GM23338 (cell line): ENCODE measurements at regions not wholly inside any gene's neighbourhood (a gene's known extent, or its start where the extent isn't known, plus 50 kb on each side); places are given as distances from the start of the nearest gene placed in this dataset.

Experiments
- ATAC-seq: fragments of 200-7000 bp; cut with Tn5 transposase; 3 replicates; pipeline ENCODE4 v1.9.1; 2020
- DNase-seq: peaks from one replicate; pipeline ENCODE4 v3.0.0-alpha.2; 2015; ENCODE audit warnings: low spot score
- H2AFZ ChIP-seq: fragments of 200-600 bp; sonication (generic); 2 replicates; pipeline ENCODE4 v1.8.0; 2016; ENCODE audit warnings: antibody characterized with exemption, mild to moderate bottlenecking, moderate library complexity
- H3F3A ChIP-seq: fragments of 200-600 bp; sonication (generic); replicated peaks from 2 replicates; pipeline ENCODE4 v1.8.0; 2017; ENCODE audit warnings: antibody characterized with exemption, mixed run types, low read depth
- H3K27ac ChIP-seq: fragments of 200-600 bp; sonication (generic); 2 replicates; pipeline ENCODE4 v1.6.1; 2016; ENCODE audit warnings: low read depth
- H3K27me3 ChIP-seq: fragments of 200-600 bp; sonication (generic); 2 replicates; pipeline ENCODE4 v1.8.0; 2016; ENCODE audit warnings: mild to moderate bottlenecking, mixed run types, moderate library complexity; ENCODE audit not compliant: insufficient read depth
- H3K36me3 ChIP-seq: fragments of 200-600 bp; sonication (generic); 2 replicates; pipeline ENCODE4 v1.8.0; 2016; ENCODE audit warnings: mild to moderate bottlenecking; ENCODE audit not compliant: insufficient read depth
- H3K4me1 ChIP-seq: fragments of 200-600 bp; sonication (generic); 2 replicates; pipeline ENCODE4 v1.8.0; 2016; ENCODE audit warnings: mild to moderate bottlenecking, moderate library complexity; ENCODE audit not compliant: insufficient read depth
- H3K4me2 ChIP-seq: fragments of 200-600 bp; sonication (generic); 2 replicates; pipeline ENCODE4 v1.7.1; 2017; ENCODE audit warnings: mixed run types
- H3K4me3 ChIP-seq: fragments of 200-600 bp; sonication (generic); 2 replicates; pipeline ENCODE4 v1.6.1; 2016; ENCODE audit warnings: mixed run types
- H3K79me2 ChIP-seq: fragments of 200-600 bp; sonication (generic); replicated peaks from 2 replicates; pipeline ENCODE4 v1.8.0; 2017; ENCODE audit warnings: mild to moderate bottlenecking; ENCODE audit not compliant: insufficient read depth
- H3K9me2 ChIP-seq: fragments of 200-600 bp; sonication (generic); 2 replicates; pipeline ENCODE4 v1.8.0; 2017; ENCODE audit not compliant: insufficient read depth
- H4K20me1 ChIP-seq: fragments of 200-600 bp; sonication (generic); replicated peaks from 2 replicates; pipeline ENCODE4 v1.8.0; 2017; ENCODE audit warnings: mild to moderate bottlenecking; ENCODE audit not compliant: insufficient read depth
- H3K27ac Mint-ChIP-seq: 2 replicates; pipeline ENCODE4 v1.8.0; 2020; ENCODE audit warnings: inconsistent platforms, mild to moderate bottlenecking, moderate library complexity, mixed read lengths
- H3K27me3 Mint-ChIP-seq: 3 replicates; pipeline ENCODE4 v1.8.0; 2022; ENCODE audit warnings: low read depth, mild to moderate bottlenecking, moderate library complexity, mixed read lengths, inconsistent platforms; ENCODE audit not compliant: insufficient read depth, poor library complexity
- H3K36me3 Mint-ChIP-seq: 3 replicates; pipeline ENCODE4 v1.8.0; 2021; ENCODE audit warnings: low read depth, mild to moderate bottlenecking, inconsistent platforms, moderate library complexity, mixed read lengths
- H3K4me1 Mint-ChIP-seq: 3 replicates; pipeline ENCODE4 v1.8.0; 2020; ENCODE audit warnings: mild to moderate bottlenecking, inconsistent platforms, mixed read lengths
- H3K4me3 Mint-ChIP-seq: 3 replicates; pipeline ENCODE4 v1.8.0; 2021; ENCODE audit warnings: moderate library complexity, mild to moderate bottlenecking, inconsistent platforms, mixed read lengths
- H3K9me3 Mint-ChIP-seq: 3 replicates; pipeline ENCODE4 v1.8.0; 2020; ENCODE audit warnings: moderate library complexity, mild to moderate bottlenecking, inconsistent platforms, mixed read lengths
- CREB1 ChIP-seq: fragments of 250-450 bp; sonication (Bioruptor Pico); IDR thresholded peaks from 2 replicates; pipeline ENCODE4 v1.5.0; 2020; ENCODE audit warnings: low read depth, mild to moderate bottlenecking, moderate library complexity
- CTCF ChIP-seq, 2 experiments: fragments of 200-600 bp in 1 of 2; sonication (generic) in 1 of 2; conservative IDR thresholded peaks; 2 replicates each; pipeline versions ENCODE4 v1.5.1 to v1.6.1; 2016 to 2017; ENCODE audit warnings: antibody characterized with exemption in 2 of 2, low read depth in 2 of 2, mild to moderate bottlenecking in 2 of 2, moderate library complexity in 1 of 2
- ETS1 ChIP-seq: IDR thresholded peaks from 2 replicates; pipeline ENCODE4 v1.6.1; 2016; ENCODE audit warnings: antibody characterized with exemption
- EZH2 ChIP-seq: fragments of 200-600 bp; sonication (generic); IDR thresholded peaks from one replicate; pipeline ENCODE4 v1.8.0; 2017; ENCODE audit warnings: antibody characterized with exemption, mild to moderate bottlenecking, low read depth; ENCODE audit not compliant: unreplicated experiment
- EZH2phosphoT487 ChIP-seq: fragments of 200-600 bp; sonication (generic); IDR thresholded peaks from one replicate; pipeline ENCODE4 v1.8.1; 2018; ENCODE audit warnings: antibody characterized with exemption; ENCODE audit not compliant: unreplicated experiment
- JUNB ChIP-seq: IDR thresholded peaks from one replicate; pipeline ENCODE4 v1.6.1; 2016; ENCODE audit warnings: antibody characterized with exemption; ENCODE audit not compliant: unreplicated experiment
- NANOG ChIP-seq: IDR thresholded peaks from 2 replicates; pipeline ENCODE4 v1.6.1; 2016; ENCODE audit warnings: antibody characterized with exemption, borderline replicate concordance
- POLR2AphosphoS5 ChIP-seq: IDR thresholded peaks from 2 replicates; pipeline ENCODE4 v1.6.1; 2016; ENCODE audit warnings: antibody characterized with exemption, low read depth
- REST ChIP-seq: IDR thresholded peaks from one replicate; pipeline ENCODE4 v1.6.1; 2018; ENCODE audit warnings: antibody characterized with exemption; ENCODE audit not compliant: unreplicated experiment
- STAT1 ChIP-seq: IDR thresholded peaks from one replicate; pipeline ENCODE4 v1.6.1; 2016; ENCODE audit warnings: antibody characterized with exemption; ENCODE audit not compliant: unreplicated experiment
- ZNF114 ChIP-seq: fragments of 250-450 bp; sonication (Bioruptor Pico); IDR thresholded peaks from 2 replicates; pipeline ENCODE4 v1.5.0; 2020; ENCODE audit warnings: mild to moderate bottlenecking, moderate library complexity
- ZNF331 ChIP-seq: fragments of 250-450 bp; sonication (Bioruptor Pico); IDR thresholded peaks from 2 replicates; pipeline ENCODE4 v1.5.0; 2020; ENCODE audit warnings: low read depth, mild to moderate bottlenecking, moderate library complexity
- ZNF462 ChIP-seq: fragments of 250-450 bp; sonication (Bioruptor Pico); IDR thresholded peaks from 2 replicates; pipeline ENCODE4 v1.5.0; 2020; ENCODE audit warnings: mild to moderate bottlenecking, moderate library complexity

- no peaks in the 10 kb centered on the region; the same call in 2 of the 3 replicates for H3K9me3 Mint-ChIP-seq
- Histone ChIP-seq H3K36me3 (no peaks in the 10 kb centered on the region), H3K79me2 (no peaks in the 10 kb centered on the region), H3K4me1 (peaks cover 9% of the 10 kb centered on the region), H3K9me2 (no peaks in the 10 kb centered on the region), H3K4me2 (no peak overlapping the region), H3K27me3 (no peaks in the 10 kb centered on the region), H3K4me3 (no peak overlapping the region), H2AFZ (no peak overlapping the region), H4K20me1 (no peaks in the 10 kb centered on the region), H3K27ac (no peak overlapping the region), H3F3A (no peaks in the 10 kb centered on the region)
- no peaks in the 10 kb centered on the region for H3K27me3 Mint-ChIP-seq
- H3K36me3 Mint-ChIP-seq: no peaks in the 10 kb centered on the region
- ATAC-seq (no peak), DNase-seq (no peak)
- H3K4me3 Mint-ChIP-seq: no peak overlapping the region
- H3K4me1 Mint-ChIP-seq: peaks cover 2% of the 10 kb centered on the region; the same call in 1 of the 3 replicates
- H3K27ac Mint-ChIP-seq: no peak overlapping the region
- TF ChIP-seq CTCF (conservative IDR thresholded peaks at IDR 0.05; ENCODE audit: low read depth in 2 of 2) (no peak), ZNF331 (CRISPR knock-in tag) (no peak), ZNF462 (CRISPR knock-in tag) (no peak), STAT1 (no peak), NANOG (no peak), JUNB (no peak), EZH2 (no peak), EZH2phosphoT487 (no peak), ETS1 (no peak), CREB1 (CRISPR knock-in tag) (no peak), ZNF114 (no peak), POLR2AphosphoS5 (no peak), REST (no peak)
These were observed 309.3 kb upstream of the E2F7 start for GRCh38 chr12:77374673-77375072.
